ENCODE measurements at regions not wholly inside any gene's neighbourhood (a gene's known extent, or its start where the extent isn't known, plus 50 kb on each side); places are given as distances from the start of the nearest gene placed in this dataset.

DNA sequence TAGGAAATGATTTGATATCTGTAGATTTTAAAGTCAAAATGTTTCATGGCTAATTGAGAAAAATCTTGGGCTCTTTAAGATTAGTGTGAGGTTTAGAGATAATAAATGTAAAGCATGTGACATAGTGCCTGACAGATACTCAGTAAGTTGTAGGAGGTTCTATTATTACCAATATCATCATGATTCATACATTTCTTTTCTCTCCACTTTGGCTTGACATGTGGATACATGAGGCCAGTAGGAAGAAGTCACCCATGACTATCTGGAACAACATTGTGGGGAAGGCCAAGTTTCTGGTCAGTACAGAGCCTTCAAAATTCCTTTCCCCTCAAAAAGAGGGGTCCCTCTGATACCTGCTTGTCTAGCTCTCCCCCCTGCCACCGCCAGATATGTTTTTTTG lies 91.2 kb upstream of the SORBS2 start:
- TF ChIP-seq EZH2 (IDR thresholded peaks at IDR 0.05; ENCODE audit: low read length, missing control alignments): no peak
- TF ChIP-seq, protein P1, sequence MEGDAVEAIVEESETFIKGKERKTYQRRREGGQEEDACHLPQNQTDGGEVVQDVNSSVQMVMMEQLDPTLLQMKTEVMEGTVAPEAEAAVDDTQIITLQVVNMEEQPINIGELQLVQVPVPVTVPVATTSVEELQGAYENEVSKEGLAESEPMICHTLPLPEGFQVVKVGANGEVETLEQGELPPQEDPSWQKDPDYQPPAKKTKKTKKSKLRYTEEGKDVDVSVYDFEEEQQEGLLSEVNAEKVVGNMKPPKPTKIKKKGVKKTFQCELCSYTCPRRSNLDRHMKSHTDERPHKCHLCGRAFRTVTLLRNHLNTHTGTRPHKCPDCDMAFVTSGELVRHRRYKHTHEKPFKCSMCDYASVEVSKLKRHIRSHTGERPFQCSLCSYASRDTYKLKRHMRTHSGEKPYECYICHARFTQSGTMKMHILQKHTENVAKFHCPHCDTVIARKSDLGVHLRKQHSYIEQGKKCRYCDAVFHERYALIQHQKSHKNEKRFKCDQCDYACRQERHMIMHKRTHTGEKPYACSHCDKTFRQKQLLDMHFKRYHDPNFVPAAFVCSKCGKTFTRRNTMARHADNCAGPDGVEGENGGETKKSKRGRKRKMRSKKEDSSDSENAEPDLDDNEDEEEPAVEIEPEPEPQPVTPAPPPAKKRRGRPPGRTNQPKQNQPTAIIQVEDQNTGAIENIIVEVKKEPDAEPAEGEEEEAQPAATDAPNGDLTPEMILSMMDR (conservative IDR thresholded peaks at IDR 0.05 in 1 of 2, IDR thresholded peaks at IDR 0.05 in 1 of 2; ENCODE audit: low read depth in 1 of 2, low read length in 2 of 2): no peak
- no peak overlapping the region for H3K4me3 ChIP-seq (replicated peaks in 1 of 4; ENCODE audit: control extremely low read depth in 1 of 4, insufficient read depth in 1 of 4, low read depth in 3 of 4, low read length in 4 of 4)
- H3K36me3 ChIP-seq (ENCODE audit: control insufficient read depth, insufficient read depth, low read length): no peaks in the 10 kb centered on the region
- no peak overlapping the region for H2AFZ ChIP-seq (ENCODE audit: low read length)
- DNase-seq (ENCODE audit: low read depth in 2 of 2): no peak
- no peaks in the 10 kb centered on the region for H3K4me1 ChIP-seq (ENCODE audit: control insufficient read depth, extremely low read depth, insufficient read depth, low read length)
- no peaks in the 10 kb centered on the region for H3K79me2 ChIP-seq (ENCODE audit: control insufficient read depth, insufficient read depth, low read length)
- no peaks in the 10 kb centered on the region for H3K9me3 ChIP-seq (ENCODE audit: control insufficient read depth, insufficient read depth, low read depth, low read length)
- H3K27me3 ChIP-seq (ENCODE audit: control insufficient read depth, insufficient read depth, low read length): no peaks in the 10 kb centered on the region
- no peak overlapping the region for H3K9ac ChIP-seq (ENCODE audit: insufficient read depth, low read length)
- H3K27ac ChIP-seq (ENCODE audit: insufficient read depth, low read length): no peak overlapping the region
- H4K20me1 ChIP-seq (ENCODE audit: control insufficient read depth, extremely low read depth, insufficient read depth, low read length): no peaks in the 10 kb centered on the region
- no peak overlapping the region for H3K4me2 ChIP-seq (ENCODE audit: extremely low read depth, insufficient read depth, low read length)

DNA sequence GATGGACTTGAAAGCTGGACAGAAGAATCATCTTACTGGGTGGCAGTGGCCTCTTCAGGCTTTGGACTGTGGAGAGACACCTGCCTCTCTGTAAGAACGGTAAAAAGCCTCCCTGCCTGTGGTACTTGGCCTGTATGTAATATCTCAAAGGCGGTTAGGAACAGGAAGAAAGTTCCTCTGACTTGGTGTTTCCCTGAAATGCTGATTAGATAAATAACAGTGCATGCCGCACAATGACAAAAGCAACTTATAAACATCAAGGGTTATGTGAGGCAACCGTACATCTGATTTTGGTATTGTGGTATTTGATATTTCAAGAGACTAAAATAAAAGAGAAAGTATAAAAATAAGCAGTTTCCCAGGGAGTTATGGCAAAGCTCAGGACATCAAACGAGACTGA lies 92.4 kb upstream of the SORBS2 start:
- no peak for DNase-seq (ENCODE audit: low read depth in 2 of 2)

DNA sequence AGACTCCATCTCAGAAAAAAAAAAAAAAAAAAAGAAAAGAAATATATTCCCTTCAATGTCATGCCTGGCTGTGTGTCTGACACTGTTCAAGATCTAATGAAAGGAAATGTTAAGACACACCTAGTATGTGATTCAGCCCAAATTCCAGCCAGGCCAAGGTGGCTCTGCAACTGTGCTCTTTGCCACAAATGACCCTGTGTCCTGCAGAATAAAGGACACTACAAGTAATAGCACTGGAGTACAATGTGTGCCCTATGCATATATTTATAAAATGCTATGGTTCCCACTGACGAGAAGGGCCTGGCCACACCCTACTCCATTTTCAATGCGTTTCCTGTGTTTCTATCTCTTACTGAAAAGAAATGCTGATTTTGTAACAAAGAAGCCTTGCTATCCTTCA lies 98.0 kb upstream of the SORBS2 start:
- no peak overlapping the region for H3K4me2 ChIP-seq (ENCODE audit: extremely low read depth, insufficient read depth, low read length)
- no peaks in the 10 kb centered on the region for H3K36me3 ChIP-seq (ENCODE audit: control insufficient read depth, insufficient read depth, low read length)
- H3K27ac ChIP-seq (ENCODE audit: insufficient read depth, low read length): no peak overlapping the region
- H3K9ac ChIP-seq (ENCODE audit: insufficient read depth, low read length): no peak overlapping the region
- no peak overlapping the region for H3K4me3 ChIP-seq (replicated peaks in 1 of 4; ENCODE audit: control extremely low read depth in 1 of 4, insufficient read depth in 1 of 4, low read depth in 3 of 4, low read length in 4 of 4)
- H3K4me1 ChIP-seq (ENCODE audit: control insufficient read depth, extremely low read depth, insufficient read depth, low read length): no peaks in the 10 kb centered on the region
- no peaks in the 10 kb centered on the region for H4K20me1 ChIP-seq (ENCODE audit: control insufficient read depth, extremely low read depth, insufficient read depth, low read length)
- no peaks in the 10 kb centered on the region for H3K79me2 ChIP-seq (ENCODE audit: control insufficient read depth, insufficient read depth, low read length)
- H2AFZ ChIP-seq (ENCODE audit: low read length): no peak overlapping the region
- no peak for DNase-seq (ENCODE audit: low read depth in 2 of 2)
- H3K27me3 ChIP-seq (ENCODE audit: control insufficient read depth, insufficient read depth, low read length): no peaks in the 10 kb centered on the region
- H3K9me3 ChIP-seq (ENCODE audit: control insufficient read depth, insufficient read depth, low read depth, low read length): no peaks in the 10 kb centered on the region
- TF ChIP-seq EZH2 (IDR thresholded peaks at IDR 0.05; ENCODE audit: low read length, missing control alignments): no peak
- TF ChIP-seq, protein P1 (conservative IDR thresholded peaks at IDR 0.05 in 1 of 2, IDR thresholded peaks at IDR 0.05 in 1 of 2; ENCODE audit: low read depth in 1 of 2, low read length in 2 of 2): no peak

More for the DNA sequence above, 92.4 kb upstream of the SORBS2 start:
- no peaks in the 10 kb centered on the region for H3K4me1 ChIP-seq (ENCODE audit: control insufficient read depth, extremely low read depth, insufficient read depth, low read length)
- H2AFZ ChIP-seq (ENCODE audit: low read length): no peak overlapping the region
- H3K9ac ChIP-seq (ENCODE audit: insufficient read depth, low read length): no peak overlapping the region
- H3K79me2 ChIP-seq (ENCODE audit: control insufficient read depth, insufficient read depth, low read length): no peaks in the 10 kb centered on the region
- no peaks in the 10 kb centered on the region for H4K20me1 ChIP-seq (ENCODE audit: control insufficient read depth, extremely low read depth, insufficient read depth, low read length)
- TF ChIP-seq EZH2 (IDR thresholded peaks at IDR 0.05; ENCODE audit: low read length, missing control alignments): no peak
- TF ChIP-seq, protein P1 (conservative IDR thresholded peaks at IDR 0.05 in 1 of 2, IDR thresholded peaks at IDR 0.05 in 1 of 2; ENCODE audit: low read depth in 1 of 2, low read length in 2 of 2): no peak
- no peak overlapping the region for H3K4me3 ChIP-seq (replicated peaks in 1 of 4; ENCODE audit: control extremely low read depth in 1 of 4, insufficient read depth in 1 of 4, low read depth in 3 of 4, low read length in 4 of 4)
- no peaks in the 10 kb centered on the region for H3K9me3 ChIP-seq (ENCODE audit: control insufficient read depth, insufficient read depth, low read depth, low read length)
- H3K36me3 ChIP-seq (ENCODE audit: control insufficient read depth, insufficient read depth, low read length): no peaks in the 10 kb centered on the region
- no peak overlapping the region for H3K27ac ChIP-seq (ENCODE audit: insufficient read depth, low read length)
- no peak overlapping the region for H3K4me2 ChIP-seq (ENCODE audit: extremely low read depth, insufficient read depth, low read length)
- H3K27me3 ChIP-seq (ENCODE audit: control insufficient read depth, insufficient read depth, low read length): no peaks in the 10 kb centered on the region

Measured in fibroblast of lung (primary cell).